LNCAP (cell line): ENCODE measurements at regions not wholly inside any gene's neighbourhood (a gene's known extent, or its start where the extent isn't known, plus 50 kb on each side); places are given as distances from the start of the nearest gene placed in this dataset.

ENCODE experiments used
- TF ChIP-seq, protein P1 (sequence below): fragments of 450-650 bp; IDR thresholded peaks from 2 replicates; pipeline ENCODE4 v1.5.1; 2017; ENCODE audit warnings: mild to moderate bottlenecking

DNA sequence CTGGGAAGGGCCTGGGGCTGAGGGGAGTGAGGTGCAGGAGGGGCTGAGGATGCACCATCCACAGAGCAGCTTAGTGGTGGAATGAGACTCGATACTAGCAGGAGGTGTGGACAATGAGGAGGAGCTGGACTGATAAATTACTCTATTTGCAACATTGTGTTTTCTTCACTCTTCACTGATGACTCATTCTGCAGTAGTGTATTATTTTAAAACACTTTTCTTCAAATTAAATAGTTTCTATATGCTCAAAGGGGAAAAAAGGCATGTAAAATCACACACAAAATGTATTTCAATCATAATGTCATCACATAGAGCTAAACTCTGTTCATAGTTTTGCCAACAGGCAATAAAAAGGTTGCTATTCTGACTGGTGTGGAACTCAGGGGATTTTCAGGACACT lies 467.0 kb upstream of the CTSO start:
- TF ChIP-seq, protein P1, sequence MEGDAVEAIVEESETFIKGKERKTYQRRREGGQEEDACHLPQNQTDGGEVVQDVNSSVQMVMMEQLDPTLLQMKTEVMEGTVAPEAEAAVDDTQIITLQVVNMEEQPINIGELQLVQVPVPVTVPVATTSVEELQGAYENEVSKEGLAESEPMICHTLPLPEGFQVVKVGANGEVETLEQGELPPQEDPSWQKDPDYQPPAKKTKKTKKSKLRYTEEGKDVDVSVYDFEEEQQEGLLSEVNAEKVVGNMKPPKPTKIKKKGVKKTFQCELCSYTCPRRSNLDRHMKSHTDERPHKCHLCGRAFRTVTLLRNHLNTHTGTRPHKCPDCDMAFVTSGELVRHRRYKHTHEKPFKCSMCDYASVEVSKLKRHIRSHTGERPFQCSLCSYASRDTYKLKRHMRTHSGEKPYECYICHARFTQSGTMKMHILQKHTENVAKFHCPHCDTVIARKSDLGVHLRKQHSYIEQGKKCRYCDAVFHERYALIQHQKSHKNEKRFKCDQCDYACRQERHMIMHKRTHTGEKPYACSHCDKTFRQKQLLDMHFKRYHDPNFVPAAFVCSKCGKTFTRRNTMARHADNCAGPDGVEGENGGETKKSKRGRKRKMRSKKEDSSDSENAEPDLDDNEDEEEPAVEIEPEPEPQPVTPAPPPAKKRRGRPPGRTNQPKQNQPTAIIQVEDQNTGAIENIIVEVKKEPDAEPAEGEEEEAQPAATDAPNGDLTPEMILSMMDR, result no peak

DNA sequence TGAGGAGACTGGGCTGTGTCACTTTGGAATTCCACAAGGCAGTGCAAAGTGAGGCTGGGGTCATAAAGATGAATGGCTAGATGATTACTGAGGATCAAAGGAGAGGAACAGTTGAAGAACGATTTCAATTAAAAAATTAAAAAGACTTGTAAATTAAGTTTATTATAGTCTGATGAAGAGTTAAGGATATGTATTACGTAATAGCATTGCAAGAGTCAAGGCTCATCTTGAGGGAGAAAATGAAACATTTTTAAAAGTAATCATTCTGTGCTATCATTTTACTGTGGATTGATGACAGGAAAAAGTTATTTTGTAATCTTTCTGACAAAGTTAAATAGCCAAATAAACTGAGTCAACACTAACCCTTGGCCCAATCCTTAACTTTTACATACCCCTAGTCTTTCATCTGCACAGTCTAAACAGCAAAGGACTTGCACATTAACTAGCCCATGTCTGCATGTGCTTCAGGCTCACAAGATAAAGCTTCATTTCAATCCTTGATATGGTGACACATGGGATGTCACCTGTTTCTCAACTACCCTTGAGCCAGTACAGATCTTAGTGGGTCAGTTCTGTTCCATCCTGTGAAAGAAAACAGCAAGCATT lies 465.5 kb upstream of the CTSO start:
- TF ChIP-seq, protein P1, result no peak

DNA sequence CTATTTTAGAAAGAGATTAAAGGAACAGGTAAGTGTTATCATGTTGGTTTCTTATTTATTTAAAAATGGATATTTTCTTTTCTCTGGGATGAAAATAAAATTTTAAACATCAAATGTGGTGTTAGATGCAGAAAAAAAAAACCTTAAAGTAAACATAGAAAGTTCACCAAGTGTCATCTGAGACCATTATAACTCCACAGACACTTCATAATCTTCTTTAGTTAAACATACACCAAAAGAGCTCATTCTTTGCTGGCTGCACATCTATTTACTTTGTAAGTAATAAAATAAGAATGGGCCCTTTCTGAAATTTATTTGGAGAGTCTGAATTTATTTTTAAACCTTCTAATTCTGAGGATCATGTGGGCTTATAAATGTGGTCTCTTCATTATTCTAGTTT lies 460.7 kb upstream of the CTSO start:
- TF ChIP-seq, protein P1, result no peak

DNA sequence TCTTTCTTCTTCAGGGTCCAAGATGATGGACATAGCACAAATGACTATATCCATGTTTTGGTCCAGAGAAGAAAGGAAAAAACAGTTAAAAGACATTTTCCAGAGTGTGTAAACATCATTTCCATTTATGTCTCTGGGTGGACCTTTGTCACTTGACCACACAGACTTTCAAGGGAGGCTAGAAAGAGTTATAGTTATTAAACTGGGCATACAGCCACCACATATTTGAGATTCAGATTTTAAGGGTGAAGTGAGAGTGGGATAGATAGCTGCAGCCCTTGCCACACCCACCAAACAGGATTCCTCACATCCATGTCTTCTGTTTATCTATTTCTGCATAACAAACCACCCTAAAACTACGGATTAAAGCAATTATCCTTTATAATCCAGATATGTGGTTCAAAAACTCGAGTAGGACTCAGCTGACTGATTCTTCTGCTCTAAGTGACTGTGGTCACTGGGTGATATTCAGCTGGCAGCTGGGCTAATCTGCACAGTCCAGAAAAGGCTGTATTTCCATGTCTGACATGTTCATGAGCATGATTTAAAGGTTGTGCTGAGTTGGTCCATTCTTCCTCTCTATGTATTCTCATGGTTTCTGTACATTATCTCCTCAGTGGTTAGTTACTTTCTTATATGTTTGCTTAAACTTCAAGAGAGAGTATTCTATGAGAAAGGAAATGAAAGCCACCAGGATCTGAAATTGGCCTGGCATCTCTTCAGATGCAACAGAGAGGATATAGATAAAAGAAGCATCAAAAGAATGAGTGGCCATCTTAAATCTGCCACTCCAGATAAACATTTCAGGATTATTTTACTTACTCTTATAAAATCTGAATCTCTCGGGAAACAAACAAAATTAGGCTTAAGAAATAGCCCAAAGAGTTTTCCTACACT lies 459.8 kb upstream of the CTSO start:
- TF ChIP-seq, protein P1, result no peak

DNA sequence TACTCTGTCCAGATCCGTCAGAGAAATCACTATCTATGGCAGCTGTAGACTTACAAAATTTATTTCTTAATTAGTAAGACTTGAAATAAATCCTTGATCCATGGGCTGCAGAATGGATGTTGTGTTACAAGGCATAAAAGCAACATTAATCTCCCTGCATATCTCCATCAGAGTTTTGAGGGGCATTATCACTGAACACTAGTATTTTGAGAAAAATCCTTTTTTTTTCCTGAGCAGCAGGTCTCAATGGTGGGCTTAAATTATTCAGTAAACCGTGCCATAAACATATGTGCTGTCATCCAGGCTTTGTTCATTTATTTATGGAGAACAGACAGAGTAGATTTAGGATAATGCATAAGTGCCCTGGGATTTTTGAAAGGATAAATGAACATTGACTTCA lies 457.9 kb upstream of the CTSO start:
- TF ChIP-seq, protein P1, result no peak

DNA sequence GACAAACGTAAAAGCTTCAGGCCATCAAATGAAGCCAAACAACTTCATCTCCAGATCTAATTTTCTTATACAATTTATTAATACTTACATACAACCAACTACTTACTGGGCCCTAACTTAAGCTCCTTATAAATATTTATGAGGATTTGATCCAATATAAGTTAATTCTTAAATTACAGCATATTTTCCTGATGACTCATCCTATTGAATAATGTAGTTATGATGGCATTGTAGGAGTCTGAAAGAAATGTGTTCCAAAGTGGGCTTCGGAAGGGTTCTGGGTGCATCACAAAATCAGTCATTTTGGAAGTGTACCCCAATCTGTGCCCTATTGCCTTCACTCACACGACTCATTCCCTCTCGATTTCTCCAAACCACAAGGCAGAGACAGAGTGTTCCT lies 455.1 kb upstream of the CTSO start:
- TF ChIP-seq, protein P1, result no peak

DNA sequence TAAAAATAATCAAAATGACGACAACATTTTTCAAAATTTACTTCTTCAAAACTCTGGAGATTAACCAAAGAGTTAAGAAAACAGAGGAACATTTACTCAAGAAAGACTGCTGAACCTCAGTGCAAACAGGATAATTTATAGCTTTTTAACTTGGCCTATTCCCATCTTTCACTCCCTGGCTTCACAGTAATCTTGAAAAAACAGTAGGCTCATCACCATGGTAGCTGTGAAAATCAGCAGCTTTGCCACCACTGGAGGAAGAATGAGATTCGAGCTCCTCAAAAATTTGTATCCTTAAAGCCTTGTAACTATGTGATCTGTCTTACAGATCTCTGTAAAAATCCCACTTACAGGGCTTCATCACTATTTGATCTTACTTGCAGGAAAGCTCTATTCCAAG lies 447.7 kb upstream of the CTSO start:
- TF ChIP-seq, protein P1, result no peak
